Hematopoietic multipotent progenitor cell treated with erythropoietin and hydrocortisone succinate and interleukin-3 and kit ligand, for 8 days (in vitro differentiated cells): ENCODE measurements at regions not wholly inside any gene's neighbourhood (a gene's known extent, or its start where the extent isn't known, plus 50 kb on each side); places are given as distances from the start of the nearest gene placed in this dataset.

Experiments
- DNase-seq: peaks from one replicate; pipeline ENCODE4 v3.0.0-alpha.2; 2015

DNA sequence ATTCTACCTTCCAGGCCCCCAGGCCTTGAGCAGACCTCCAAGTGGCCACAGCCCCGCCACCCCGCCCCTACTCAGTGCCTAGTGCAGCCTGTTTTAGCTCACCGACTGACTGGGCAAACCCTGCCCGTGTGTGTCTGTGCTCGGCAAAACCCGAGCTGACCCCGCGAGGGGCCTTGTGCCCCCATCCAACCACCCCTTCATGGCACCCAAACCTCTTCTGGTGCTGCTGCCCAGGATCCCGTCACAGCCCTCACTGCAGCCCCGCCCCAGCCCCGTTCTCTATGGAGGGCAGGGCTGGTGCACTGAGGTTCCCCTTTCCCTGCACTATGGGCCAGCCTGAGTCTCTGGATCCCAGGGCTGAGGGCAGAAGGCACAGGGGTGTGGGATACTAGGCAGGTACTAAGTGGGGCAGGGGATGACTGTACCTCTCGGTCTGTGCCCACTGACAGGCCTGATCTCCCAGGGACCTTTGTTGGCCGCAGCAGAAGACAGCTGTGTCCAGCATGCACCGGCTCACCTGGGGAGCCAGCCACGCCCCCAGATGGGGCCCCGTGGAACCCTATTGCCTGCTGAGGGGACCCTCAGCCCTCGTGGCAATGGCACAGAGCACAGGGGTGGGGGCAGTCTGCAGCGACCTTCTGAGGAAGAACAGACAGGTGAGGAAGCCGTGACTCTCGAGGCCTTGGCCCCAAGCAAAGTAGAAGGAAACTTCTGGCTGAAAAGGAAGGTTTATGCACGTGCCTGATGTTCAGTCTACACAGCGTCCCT lies 69.9 kb upstream of the OTOS start:
- no peak for DNase-seq

DNA sequence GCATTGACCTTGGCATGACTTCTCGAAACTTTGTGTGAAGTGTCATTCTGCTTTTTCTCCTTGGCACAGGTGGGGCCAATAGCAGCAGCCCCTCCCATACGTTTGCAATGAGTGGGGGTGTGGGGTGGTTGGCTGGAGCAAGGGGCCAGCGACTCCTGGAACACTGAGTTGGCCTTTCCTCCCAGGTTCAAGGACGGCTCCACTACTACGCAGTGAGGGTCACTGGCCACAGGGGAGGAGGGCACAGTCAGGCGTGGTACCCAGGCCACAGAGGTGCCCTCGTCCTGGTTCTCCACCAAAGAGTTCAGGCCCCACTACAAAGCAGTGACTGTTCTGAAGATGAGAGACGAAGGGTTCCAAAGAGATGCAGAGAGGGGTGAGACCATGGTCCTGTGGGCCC lies 70.6 kb upstream of the OTOS start:
- no peak for DNase-seq

DNA sequence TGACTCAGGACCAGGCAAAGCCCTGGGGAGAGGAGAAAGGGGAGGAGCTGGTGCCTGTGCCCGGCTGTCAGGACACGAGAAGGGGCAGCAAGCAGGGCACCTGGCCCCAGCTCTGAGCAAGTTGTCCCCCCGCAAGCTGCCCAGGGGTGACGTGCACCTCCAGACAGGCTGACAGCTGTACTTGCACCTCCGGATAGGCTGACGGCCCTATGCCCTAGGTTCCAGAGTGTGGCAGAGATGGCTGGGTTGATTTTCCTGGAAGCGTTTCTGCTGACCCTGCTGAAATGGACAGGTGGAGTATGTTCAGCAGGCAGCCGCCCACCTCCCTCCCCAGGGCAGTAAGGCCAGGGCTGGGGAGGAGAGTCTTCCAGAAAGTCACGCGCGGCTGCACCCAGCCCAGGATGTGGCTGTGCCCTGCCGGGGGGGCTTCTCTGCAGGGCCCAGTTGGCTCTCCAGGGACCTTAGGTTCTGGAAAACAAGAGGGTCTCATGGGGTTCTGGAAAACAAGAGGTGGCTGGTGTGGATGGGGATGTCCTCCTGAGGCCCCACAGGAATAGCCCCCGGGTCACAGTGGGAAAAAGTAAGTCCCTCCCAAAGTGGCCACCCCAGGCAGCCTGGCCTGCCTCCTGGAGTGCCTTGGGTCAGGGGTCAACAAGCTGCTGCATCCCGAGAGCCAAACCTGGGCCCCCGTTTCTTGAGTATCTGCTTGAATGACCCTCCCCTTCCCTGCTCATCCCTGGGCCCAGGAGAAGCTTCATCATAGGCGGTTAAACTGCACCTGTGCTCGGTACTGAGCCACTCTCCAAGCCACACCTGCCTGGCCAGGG lies 71.4 kb upstream of the OTOS start:
- DNase-seq: no peak

DNA sequence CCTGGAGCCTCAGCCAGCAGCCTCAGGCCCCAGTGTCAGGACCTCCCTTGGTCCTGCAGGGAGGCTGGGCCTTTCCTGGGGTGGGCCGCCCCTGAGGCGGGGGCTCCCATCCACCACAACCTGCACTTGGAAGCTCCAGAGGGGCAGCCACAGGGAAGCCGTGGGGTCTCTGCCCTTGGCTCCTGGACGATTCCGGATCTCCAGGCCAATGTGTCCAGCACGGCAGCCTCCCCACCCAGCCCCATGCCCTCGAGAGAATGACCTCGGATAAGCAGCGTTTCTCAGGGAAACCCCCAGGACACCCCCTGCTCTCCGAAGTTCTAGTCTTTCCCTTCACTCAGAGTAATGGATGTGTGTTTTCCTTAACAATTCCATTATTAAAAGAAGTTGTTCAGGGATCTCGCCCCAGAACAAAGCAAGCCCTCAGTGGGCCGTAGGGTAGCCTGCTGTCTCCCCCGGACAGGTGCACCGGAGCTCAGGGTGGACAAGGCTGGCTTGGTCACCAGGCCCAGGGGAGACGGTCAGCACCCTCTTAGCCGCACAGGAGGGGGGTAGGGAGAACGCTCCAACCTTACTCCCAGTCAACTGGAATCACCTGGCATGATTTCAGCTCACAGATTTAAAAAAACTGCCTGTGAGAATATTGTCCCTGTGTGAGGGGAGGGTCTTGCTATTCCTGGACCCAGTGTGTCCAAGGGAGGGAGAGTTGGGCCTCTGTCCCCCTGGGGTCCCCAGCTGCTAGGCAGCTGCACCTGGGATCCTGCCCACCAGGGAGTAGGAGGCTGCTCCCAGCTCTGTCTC lies 72.2 kb upstream of the OTOS start:
- DNase-seq: no peak

DNA sequence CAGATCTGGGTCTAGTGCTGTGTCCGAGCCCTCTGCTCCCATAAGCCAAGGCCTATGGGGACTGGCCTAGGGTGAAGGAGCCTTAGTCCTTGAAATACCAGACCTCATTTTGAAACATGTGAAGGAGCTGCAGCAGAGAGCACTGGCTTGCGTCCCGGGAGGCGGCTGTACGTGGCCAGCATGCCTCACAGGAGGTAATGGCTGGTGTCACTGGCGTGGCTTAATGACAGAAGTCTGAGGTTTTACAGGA lies 72.7 kb upstream of the OTOS start:
- no peak for DNase-seq

DNA sequence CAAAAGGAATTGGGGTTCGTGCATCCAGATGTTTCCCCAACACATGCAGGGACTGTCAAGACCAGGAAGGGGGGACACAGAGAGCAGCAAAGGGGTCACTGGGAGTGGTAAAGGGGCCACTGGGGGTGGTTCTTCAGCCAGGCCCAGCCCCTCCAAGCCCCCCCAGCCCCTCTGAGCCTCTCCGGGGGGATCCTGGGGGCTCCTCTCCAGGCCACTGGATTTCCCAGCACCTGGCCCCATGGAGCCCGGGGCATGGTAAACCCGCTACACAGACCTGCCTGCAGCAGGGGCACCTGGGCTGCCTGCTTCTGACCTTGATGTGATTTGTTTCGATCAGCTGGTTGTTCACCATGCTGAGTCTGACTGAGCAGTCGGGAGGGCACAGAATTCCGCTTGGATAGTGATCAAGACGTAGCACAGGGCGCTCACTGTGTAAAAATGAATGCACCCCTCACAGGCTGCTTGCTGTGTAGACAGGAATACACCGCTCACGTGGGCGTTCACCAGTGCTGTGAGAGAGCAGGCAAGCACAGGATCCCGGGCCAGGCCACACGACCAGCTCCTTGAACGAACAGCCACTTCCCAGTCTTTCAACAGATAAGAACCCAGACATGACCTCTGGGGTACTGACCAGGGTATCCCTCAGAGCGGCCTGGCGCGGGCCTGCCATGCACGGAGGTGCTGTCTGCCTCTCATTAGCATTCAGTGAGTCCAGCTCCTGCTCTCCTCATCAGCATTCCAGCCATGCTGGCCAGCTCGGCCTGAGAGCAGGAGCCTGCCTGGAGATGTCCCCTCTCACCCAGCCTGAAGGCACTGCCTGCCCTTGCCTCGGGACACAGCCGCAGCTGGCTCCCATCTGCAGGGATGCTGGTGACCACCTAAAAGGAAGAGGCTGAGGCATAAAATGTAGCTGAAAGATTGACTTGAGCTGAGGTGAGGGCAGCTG lies 73.3 kb upstream of the OTOS start:
- no peak for DNase-seq

DNA sequence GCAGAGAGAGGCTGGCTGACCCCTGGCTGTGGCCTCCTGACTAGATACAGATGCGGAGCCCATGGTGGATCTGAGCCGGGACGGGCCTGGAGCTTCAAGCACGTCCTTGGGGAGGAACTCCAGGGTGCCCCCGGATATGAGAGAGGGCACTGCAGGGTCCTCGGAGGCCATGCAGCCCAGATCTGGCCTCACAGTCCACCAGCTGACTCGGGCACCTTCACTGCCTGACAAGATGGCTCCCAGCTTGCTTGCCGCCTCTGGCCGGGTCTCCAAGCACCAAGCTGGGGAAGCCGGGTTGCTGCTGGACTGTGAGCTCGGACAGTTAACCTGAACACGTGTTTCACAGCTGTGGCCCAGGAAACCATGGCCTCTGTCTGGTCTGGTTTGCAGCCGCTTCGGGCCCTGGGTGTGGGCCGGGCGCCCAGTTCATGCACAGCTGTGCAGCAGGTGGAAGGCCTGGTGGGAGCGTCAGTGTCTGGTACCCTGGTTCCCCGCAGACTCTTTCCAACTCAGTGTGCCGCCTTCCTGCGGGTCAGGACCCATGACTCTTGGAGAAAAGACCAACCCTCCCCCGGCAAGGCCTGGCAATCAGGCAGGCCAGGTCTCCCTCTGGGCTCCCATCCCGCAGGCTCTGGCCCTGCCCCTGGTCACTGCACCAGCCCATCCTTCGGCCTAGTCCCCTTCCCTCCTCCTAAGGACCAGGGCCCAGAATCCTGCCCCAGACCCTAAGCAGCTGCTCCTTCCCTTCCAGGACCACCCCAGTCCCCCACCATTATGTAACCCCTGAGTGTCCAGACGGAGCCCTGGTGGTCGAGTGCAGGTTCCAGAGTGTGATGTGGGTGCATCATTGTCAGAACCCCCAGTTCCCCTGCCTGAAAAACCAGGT lies 74.6 kb upstream of the OTOS start:
- DNase-seq: no peak

DNA sequence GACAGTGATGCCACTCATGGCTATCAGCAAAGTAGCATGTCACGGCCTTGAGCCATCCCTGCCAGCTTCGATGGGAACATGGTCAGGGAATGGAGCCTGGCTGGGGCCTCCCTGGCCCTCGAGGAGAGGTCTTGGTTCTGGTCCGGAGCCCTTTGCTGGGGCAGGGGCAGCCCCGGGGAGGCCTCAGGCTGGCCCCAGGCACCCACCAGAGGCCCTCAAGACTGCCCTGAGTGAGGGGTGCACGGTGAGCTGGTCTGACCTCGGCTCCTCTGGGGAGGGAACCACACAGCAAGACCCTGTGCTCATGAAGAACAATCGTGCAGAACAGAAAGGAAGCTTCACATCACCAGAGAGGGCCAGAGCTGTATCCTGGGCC lies 75.2 kb upstream of the OTOS start:
- DNase-seq: no peak

DNA sequence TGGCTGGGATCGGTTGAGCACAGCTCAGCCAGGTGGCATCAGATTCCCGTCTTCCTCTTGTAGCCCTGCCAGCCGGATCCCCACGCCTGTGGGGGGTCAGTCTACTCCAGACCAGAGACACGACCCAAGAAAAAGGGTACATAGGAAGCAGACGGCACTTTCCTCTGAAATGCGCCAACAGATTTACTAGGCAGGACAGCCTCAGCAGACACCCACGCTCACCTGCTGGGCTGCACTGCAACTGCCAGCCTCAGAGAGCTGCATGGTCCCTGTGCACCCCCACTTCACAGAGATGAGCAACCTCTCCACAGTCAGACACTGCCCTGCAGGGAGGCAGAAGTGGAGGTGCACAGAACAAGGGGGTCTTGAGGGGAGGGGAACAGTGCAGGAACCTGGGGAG lies 75.7 kb upstream of the OTOS start:
- no peak for DNase-seq

DNA sequence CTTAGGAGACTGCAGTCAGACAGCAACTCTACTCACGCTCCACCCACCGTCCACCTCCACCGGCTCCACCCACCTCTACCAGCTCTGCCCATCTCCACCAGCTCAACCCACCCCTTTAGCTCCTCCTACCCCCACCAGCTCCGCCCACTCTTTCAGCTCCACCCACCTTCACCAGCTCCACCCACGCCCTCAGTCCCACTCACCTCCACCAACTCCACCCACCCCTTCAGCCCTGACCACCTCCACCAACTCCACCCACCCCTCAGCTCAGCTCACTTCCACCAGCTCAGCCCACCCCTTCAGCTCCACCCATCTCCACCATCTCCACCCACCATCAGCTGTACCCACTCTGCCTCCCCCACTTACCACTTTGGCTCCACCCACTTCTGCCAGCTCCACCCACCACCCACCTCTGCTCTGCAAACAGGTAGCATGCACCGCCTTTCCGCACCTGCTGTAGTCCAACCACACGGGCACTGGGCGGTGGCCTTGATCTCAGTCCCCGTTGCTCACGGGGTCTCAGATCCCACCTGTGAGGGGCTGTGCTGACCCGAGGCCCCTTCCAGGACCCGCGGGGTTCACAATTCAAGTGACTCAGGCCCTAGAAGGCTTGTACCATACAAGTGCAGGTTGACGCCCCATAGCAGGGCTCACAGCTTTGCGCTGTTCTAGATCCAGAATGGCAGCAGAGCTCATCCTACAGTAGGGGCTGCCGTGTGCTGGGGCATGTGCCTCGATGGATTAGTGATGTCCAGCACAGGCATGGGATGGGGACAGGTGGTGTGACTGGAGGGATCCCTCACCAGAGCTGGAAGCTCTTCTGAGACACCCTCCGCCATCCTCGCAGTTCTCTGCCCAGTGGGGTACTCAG lies 77.2 kb upstream of the OTOS start:
- DNase-seq: peak; percentile 11

DNA sequence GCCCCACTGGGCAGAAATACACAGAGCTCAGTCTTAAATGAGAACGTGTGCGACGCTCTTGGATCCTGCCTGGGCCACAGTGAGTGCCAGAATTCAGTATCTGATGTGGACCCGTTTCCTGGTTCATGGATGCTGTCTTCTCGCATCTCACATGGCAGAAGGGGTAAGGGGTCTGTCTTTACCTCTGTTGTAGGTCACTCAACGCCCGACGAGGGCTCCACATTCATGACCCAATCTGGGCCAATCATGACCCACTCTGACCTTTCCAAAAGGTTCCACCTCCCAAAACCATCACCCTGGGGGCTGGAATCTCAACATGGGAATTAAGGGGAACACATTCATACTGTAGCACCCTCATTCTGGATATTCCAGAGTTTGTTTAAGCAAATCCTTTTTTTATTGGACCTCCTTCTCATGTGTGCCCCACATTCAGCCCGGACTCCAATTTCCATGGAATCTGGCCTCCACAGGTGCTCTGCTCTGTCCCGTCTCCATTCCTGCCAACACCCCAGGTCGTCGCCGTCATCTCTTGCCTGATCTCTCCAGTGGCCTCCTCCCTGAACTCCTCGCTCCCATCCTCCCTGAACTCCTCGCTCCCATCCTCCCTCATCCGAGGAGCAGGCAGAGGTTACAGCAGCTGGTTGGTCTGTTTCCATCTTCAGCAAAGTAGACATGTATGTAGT lies 78.9 kb upstream of the OTOS start:
- DNase-seq: no peak

DNA sequence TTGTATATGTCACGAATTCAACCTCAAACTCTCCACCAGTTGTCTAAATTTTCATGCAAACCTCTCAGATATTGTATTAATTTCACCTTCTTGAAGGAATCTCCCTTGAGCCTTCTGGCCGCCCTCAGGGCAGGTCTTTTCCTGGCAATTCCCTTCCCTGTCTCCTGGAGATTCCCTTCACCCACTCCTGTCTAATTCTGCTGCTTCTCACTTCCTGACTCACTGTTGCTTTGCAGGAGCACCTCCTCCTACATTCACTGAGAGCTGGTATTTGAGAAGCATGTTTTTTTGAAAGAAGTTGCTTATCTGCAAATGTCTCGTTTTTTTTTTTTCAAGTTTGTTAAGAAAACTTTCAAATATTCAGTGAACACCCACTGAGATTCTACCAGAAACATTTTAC lies 79.9 kb upstream of the OTOS start:
- DNase-seq: no peak

DNA sequence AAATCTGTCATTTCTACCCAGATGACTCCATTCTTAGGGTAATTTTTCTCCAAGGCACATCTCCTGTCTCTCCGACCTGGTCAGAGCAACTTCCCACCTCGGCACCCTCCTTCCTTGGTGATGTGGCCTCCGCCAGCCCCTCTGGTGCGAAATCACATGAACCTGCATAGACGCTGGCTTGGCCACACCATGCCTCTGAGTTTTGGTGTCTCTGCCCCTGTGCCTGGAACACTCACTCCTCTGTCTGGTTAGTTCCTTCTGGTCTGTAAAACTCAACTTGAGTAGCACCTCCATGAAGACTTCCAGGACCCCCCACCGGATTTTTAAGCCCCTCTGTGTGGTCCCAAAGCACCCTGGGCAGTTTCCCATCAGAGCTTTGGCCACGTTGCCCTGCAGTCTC lies 83.2 kb upstream of the OTOS start:
- no peak for DNase-seq

DNA sequence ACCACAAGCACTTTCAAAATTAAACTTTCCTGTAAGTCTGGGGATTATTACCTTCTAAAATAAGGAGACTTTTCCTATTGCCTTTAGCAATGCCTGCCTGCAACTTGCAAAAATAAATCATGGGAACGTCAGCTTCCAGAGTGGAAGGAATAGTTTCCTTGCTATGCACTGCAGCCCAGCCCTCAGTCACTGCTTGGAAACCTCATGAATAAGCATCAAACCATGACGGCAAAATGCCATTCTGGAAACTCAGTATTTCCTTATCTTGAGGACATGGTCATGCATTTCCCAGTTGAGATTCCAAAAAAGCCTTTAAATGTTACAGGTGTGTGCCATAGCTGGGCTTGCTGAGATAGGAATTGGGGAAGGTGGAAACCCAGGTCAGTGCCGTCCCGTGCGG lies 84.2 kb upstream of the OTOS start:
- DNase-seq: no peak

DNA sequence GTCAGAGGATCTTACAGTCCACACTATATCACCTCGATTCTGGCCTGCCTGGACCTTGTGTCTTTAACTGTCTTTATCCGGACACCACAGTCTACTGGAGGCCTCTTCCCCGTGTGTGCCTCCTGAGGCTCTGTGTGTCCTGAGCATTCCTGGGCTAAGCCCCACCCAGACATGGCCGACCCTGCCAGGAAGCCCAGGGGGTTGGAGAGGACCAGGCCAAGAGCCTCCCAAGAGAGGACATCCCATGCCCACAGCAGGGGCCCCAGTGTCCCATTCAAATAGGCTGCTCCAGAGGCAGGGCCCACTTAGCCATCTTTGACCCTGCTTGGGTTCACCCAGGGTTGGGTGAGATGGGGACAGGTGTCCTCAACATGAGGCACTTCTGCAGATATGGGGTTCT lies 84.7 kb upstream of the OTOS start:
- DNase-seq: no peak

DNA sequence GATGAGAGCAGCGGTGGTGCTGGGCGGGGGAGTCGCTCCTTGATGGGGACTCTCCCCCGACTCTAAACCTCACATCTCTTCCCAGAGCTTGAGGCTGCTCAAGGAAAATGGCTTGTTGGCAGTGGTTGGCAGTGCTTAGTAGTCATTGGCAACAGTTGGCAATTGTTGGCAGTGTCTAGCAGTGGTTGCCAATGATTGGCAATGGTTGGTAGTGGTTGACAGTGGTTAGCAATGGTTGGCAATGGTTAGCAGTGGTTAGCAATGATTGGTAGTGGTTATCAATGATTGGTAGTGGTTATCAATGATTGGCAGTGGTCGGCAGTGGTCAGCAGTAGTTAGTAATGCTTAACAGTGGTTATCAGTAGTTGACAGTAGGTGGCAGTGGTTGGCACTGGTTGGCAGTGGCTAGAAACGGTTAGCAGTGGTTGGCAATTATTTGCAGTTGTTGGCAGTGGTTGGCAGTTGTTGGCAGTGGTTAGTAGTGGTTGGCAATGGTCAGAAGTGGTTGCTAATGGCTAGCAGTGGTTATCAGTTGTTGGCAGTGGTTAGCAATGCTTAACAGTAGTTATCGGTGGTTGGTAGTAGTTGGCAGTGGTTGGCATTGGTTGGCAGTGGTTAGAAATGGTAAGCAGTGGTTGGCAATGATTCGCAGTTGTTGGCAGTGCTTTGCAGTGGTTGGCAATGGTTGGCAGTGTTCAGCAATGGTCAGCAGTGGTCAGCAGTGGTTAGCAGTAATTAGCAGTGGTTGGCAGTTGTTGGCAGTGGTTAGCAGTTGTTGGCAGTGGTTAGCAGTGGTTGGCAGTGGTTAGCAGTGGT lies 85.4 kb upstream of the OTOS start:
- DNase-seq: no peak

DNA sequence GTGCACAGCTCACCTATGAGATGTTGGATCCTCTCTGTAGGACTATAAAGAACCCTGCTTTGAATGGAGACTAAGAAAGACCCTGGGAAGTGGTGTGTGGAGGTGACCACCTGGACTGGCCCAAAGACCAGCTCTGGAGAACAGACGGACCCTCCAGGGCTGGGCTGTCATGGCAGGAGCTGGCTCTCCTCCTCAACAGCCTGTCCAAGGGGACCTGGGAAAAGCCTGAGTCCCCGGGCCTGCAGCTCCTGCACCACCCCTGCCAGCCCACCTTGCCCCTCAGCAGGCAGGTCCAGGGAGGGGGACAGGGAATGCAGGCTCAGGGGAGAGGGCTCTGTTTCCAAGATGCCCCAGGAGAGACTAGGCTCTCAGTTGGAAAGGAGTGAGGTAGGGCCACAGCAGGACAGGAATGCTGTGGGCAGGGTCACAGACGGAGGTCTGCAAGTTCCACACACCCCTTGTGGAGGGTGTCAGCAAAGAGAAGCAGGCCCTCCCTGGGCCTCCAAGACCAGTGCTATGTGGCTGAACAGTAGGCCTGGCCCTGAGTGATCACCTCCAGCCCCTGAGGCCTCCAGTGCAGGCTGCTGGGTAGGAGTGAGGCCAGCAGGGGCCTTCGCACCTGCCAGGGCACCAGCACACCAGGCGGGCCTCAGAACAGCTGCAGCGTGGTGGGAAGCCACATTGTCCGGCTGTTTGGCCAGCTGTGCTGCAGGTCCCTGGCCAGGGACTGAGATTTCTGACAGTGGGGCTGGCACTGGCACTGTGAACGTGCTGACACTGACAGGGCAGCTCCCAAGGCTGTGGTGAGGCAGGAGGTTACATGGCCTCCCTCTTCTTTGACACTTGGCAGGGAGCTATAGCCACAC lies 86.4 kb upstream of the OTOS start:
- DNase-seq: no peak
